H1 (cell line): ENCODE measurements at regions not wholly inside any gene's neighbourhood (a gene's known extent, or its start where the extent isn't known, plus 50 kb on each side); places are given as distances from the start of the nearest gene placed in this dataset.

Source experiments
- CTCF ChIA-PET: fragments of 300-600 bp; sonication (Branson Sonifier 250); formaldehyde crosslinking; loops from one replicate; lab custom pipeline; 2021; ENCODE audit not compliant: partially characterized antibody; lab: Charles Lee
- POLR2A ChIA-PET: fragments of 300-600 bp; sonication (Branson Sonifier 250); formaldehyde crosslinking; loops from one replicate; lab custom pipeline; 2021; ENCODE audit warnings: inconsistent platforms; ENCODE audit not compliant: partially characterized antibody; lab: Charles Lee
- DNase-seq, 2 experiments: peaks; one replicate each; pipeline versions ENCODE4 v3.0.0 to v3.0.0-alpha.2; 2010 to 2022; ENCODE audit warnings: low spot score in 2 of 2, low read depth in 1 of 2, mixed read lengths in 1 of 2
- FAIRE-seq: peaks from 2 replicates; lab custom pipeline; 2011; peaks lifted over from hg19 to GRCh38; lab: Jason Lieb, UNC
- H2AFZ ChIP-seq: 2 replicates; pipeline ENCODE4 v1.8.1; 2012; ENCODE audit warnings: low read length, inconsistent platforms
- H2AK5ac ChIP-seq: 2 replicates; pipeline ENCODE4 v1.6.1; 2013; ENCODE audit warnings: low read depth, low read length
- H2BK120ac ChIP-seq: replicated peaks from 2 replicates; pipeline ENCODE3; 2013; ENCODE audit warnings: low read depth, low read length, inconsistent platforms
- H2BK12ac ChIP-seq: 2 replicates; pipeline ENCODE4 v1.6.1; 2013; ENCODE audit warnings: low read depth, low read length
- H2BK15ac ChIP-seq: 2 replicates; pipeline ENCODE4 v1.6.1; 2013; ENCODE audit warnings: low read length
- H2BK20ac ChIP-seq: 2 replicates; pipeline ENCODE4 v1.6.1; 2013; ENCODE audit warnings: low read length
- H2BK5ac ChIP-seq: 2 replicates; pipeline ENCODE4 v1.6.1; 2013; ENCODE audit warnings: low read depth, low read length
- H3K14ac ChIP-seq: 2 replicates; pipeline ENCODE4 v1.6.1; 2013; ENCODE audit warnings: inconsistent platforms; ENCODE audit not compliant: insufficient read length
- H3K18ac ChIP-seq: 2 replicates; pipeline ENCODE4 v1.6.1; 2013; ENCODE audit warnings: low read length; ENCODE audit errors: extremely low read depth
- H3K23ac ChIP-seq: 2 replicates; pipeline ENCODE4 v1.6.1; 2013; ENCODE audit warnings: inconsistent platforms; ENCODE audit not compliant: insufficient read length
- H3K23me2 ChIP-seq: 2 replicates; pipeline ENCODE4 v1.6.1; 2013; ENCODE audit warnings: low read depth, low read length
- H3K27ac ChIP-seq: 2 replicates; pipeline ENCODE4 v1.6.1; 2011; ENCODE audit warnings: low read depth, low read length, inconsistent platforms
- H3K27me3 ChIP-seq, 4 experiments: replicated peaks in 1 of 4; 1 replicate in 1 of 4; 2 replicates in 3 of 4; pipeline versions ENCODE4 v1.6.1 to v1.8.1; 2011 to 2013; ENCODE audit warnings: low read length in 3 of 4, mild to moderate bottlenecking in 3 of 4, inconsistent platforms in 2 of 4, mixed read lengths in 2 of 4, moderate library complexity in 1 of 4; ENCODE audit not compliant: control insufficient read depth in 3 of 4, insufficient read depth in 3 of 4; ENCODE audit errors: extremely low read depth in 1 of 4
- H3K36me3 ChIP-seq, 4 experiments: 2 replicates each; pipeline versions ENCODE4 v1.6.1 to v1.8.1; 2011 to 2013; ENCODE audit warnings: mild to moderate bottlenecking in 4 of 4, low read length in 3 of 4, moderate library complexity in 2 of 4, control low read depth in 1 of 4, inconsistent platforms in 1 of 4; ENCODE audit not compliant: insufficient read depth in 4 of 4, control insufficient read depth in 2 of 4
- H3K4ac ChIP-seq: replicated peaks from 2 replicates; pipeline ENCODE3; 2013; ENCODE audit warnings: low read length, low read depth, mixed read lengths, inconsistent platforms; ENCODE audit not compliant: insufficient read length
- H3K4me1 ChIP-seq, 4 experiments: replicated peaks in 1 of 4; 1 replicate in 1 of 4; 2 replicates in 3 of 4; pipeline versions ENCODE4 v1.6.1 to v1.8.1; 2011 to 2013; ENCODE audit warnings: low read length in 3 of 4, inconsistent platforms in 2 of 4, mixed read lengths in 1 of 4; ENCODE audit not compliant: insufficient read depth in 4 of 4, control insufficient read depth in 3 of 4
- H3K4me2 ChIP-seq, 2 experiments: 2 replicates each; pipeline versions ENCODE4 v1.6.1 to v1.8.1; 2011 to 2013; ENCODE audit warnings: low read depth in 2 of 2, low read length in 2 of 2, control low read depth in 1 of 2, inconsistent platforms in 1 of 2, mild to moderate bottlenecking in 1 of 2; ENCODE audit not compliant: insufficient read depth in 1 of 2
- H3K4me3 ChIP-seq, 4 experiments: fragments of 200-600, 300-600 bp in 1 of 4; sonication (generic), shearing (Covaris generic), sonication (Bioruptor Twin) in 1 of 4; 2 replicates each; pipeline versions ENCODE4 v1.5.1 to v1.8.1; 2011 to 2016; ENCODE audit warnings: low read length in 4 of 4, low read depth in 3 of 4, control low read depth in 2 of 4, inconsistent platforms in 2 of 4, mild to moderate bottlenecking in 2 of 4, mixed read lengths in 1 of 4, moderate library complexity in 1 of 4; ENCODE audit not compliant: insufficient read depth in 2 of 4; ENCODE audit errors: extremely low read depth in 1 of 4
- H3K56ac ChIP-seq: replicated peaks from 2 replicates; pipeline ENCODE3; 2013; ENCODE audit warnings: low read depth, mild to moderate bottlenecking, mixed read lengths, low read length, inconsistent platforms; ENCODE audit not compliant: insufficient read length
- H3K79me1 ChIP-seq: 2 replicates; pipeline ENCODE4 v1.6.1; 2013; ENCODE audit warnings: low read depth, low read length, control low read depth
- H3K79me2 ChIP-seq, 2 experiments: 2 replicates each; pipeline versions ENCODE4 v1.6.1 to v1.8.1; 2012 to 2013; ENCODE audit warnings: low read length in 2 of 2, mild to moderate bottlenecking in 2 of 2, inconsistent platforms in 1 of 2; ENCODE audit not compliant: insufficient read depth in 2 of 2, control insufficient read depth in 1 of 2
- H3K9ac ChIP-seq, 4 experiments: replicated peaks in 1 of 4; 1 replicate in 1 of 4; 2 replicates in 3 of 4; pipeline versions ENCODE4 v1.6.1 to v1.8.1; 2011 to 2013; ENCODE audit warnings: low read depth in 3 of 4, low read length in 3 of 4, control low read depth in 2 of 4, mild to moderate bottlenecking in 2 of 4, moderate library complexity in 2 of 4, inconsistent platforms in 1 of 4; ENCODE audit errors: extremely low read depth in 1 of 4
- H3K9me3 ChIP-seq, 2 experiments: 2 replicates each; pipeline versions ENCODE4 v1.6.1 to v1.8.1; 2012 to 2013; ENCODE audit warnings: mild to moderate bottlenecking in 2 of 2, moderate library complexity in 2 of 2, control low read depth in 1 of 2, inconsistent platforms in 1 of 2, low read depth in 1 of 2, low read length in 1 of 2, mixed read lengths in 1 of 2; ENCODE audit not compliant: insufficient read depth in 2 of 2
- H4K20me1 ChIP-seq, 2 experiments: replicated peaks in 1 of 2; 2 replicates each; pipeline versions ENCODE3 to v1.8.1; 2011 to 2013; ENCODE audit warnings: inconsistent platforms in 2 of 2, low read length in 2 of 2, mild to moderate bottlenecking in 1 of 2; ENCODE audit not compliant: insufficient read depth in 2 of 2, control insufficient read depth in 1 of 2
- H4K5ac ChIP-seq: 2 replicates; pipeline ENCODE4 v1.6.1; 2013; ENCODE audit warnings: low read length, low read depth, mixed read lengths, inconsistent platforms; ENCODE audit not compliant: insufficient read length
- H4K8ac ChIP-seq: 2 replicates; pipeline ENCODE4 v1.8.0; 2013; ENCODE audit warnings: mild to moderate bottlenecking, moderate library complexity, low read length, inconsistent platforms; ENCODE audit not compliant: insufficient read depth; ENCODE audit errors: extremely low read depth
- H4K91ac ChIP-seq: replicated peaks from 2 replicates; pipeline ENCODE3; 2013; ENCODE audit warnings: low read length, mixed read lengths, inconsistent platforms; ENCODE audit not compliant: insufficient read length
- CHD1 ChIP-seq: IDR thresholded peaks from 2 replicates; pipeline ENCODE4 v1.6.1; 2012; ENCODE audit warnings: low read depth, low read length, improper control_type of control experiment
- CTBP2 ChIP-seq: IDR thresholded peaks from 2 replicates; pipeline ENCODE4 v1.7.0; 2011; ENCODE audit warnings: borderline replicate concordance, mild to moderate bottlenecking, moderate library complexity, mixed read lengths, low read length; ENCODE audit not compliant: insufficient read depth, insufficient read length
- HDAC6 ChIP-seq: IDR thresholded peaks from one replicate; pipeline ENCODE4 v1.7.1; 2012; ENCODE audit warnings: low read depth, mild to moderate bottlenecking, inconsistent platforms, low read length, moderate library complexity
- KDM4A ChIP-seq: IDR thresholded peaks from one replicate; pipeline ENCODE4 v1.7.1; 2012; ENCODE audit warnings: low read depth, mild to moderate bottlenecking, moderate library complexity, low read length, inconsistent platforms; ENCODE audit not compliant: severe bottlenecking
- POLR2A ChIP-seq, 2 experiments: IDR thresholded peaks; 1 replicate in 1 of 2; 2 replicates in 1 of 2; pipeline ENCODE4 v1.6.1; 2011; ENCODE audit warnings: low read depth in 2 of 2, low read length in 2 of 2, mild to moderate bottlenecking in 2 of 2; ENCODE audit errors: control extremely low read depth in 1 of 2
- SP4 ChIP-seq: IDR thresholded peaks from 2 replicates; pipeline ENCODE4 v1.6.1; 2012; ENCODE audit warnings: low read length, inconsistent platforms
- ZNF274 ChIP-seq: IDR thresholded peaks from 2 replicates; pipeline ENCODE4 v1.7.0; 2012; ENCODE audit warnings: low read length, borderline replicate concordance; ENCODE audit errors: extremely low read depth
- WGBS, 2 experiments: shearing (Covaris generic) in 1 of 2; methylation state at CpG; one replicate each; pipeline versions ENCODE4 v1.1.6 to v1.1.7; 2013 to 2015; ENCODE audit warnings: low lambda C conversion rate in 2 of 2, mixed read lengths in 2 of 2, inconsistent platforms in 1 of 2, low coverage in 1 of 2, missing lambda C conversion rate in 1 of 2; ENCODE audit not compliant: insufficient replicate concordance in 2 of 2, insufficient coverage in 1 of 2, insufficient read length in 1 of 2; ENCODE audit errors: extremely low coverage in 1 of 2, missing lambda C conversion rate in 1 of 2; 5-methylcytosine and 5-hydroxymethylcytosine counted together
- TF ChIP-seq, protein P1 (sequence below): IDR thresholded peaks from 2 replicates; pipeline ENCODE4 v1.6.1; 2011; ENCODE audit warnings: low read length, improper control_type of control experiment

DNA sequence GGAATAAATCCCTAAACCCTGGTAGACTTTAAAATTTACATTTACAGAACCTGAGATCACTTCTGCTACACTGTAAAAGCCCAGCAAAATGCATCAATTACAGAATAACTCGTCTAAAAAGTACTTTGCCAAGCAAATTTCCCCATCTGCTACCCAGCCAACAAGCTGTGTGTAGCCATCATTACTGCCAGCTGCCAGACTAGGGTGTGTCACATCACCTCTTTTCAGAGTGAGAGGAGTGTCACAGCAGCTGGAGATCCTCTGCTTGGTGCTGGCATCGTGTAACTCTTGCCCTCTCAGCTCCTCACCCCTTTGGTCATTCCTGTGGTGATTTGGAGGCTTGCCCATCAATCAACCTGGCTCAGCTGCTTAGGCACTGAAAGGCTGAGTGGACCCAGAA, 340.4 kb upstream of the MMADHC start:
- Histone ChIP-seq H3K79me2 (no peaks in the 10 kb centered on the region), H3K14ac (no peak overlapping the region), H3K23ac (no peak overlapping the region), H3K18ac (no peak overlapping the region), H2BK5ac (no peak overlapping the region), H2BK12ac (no peak overlapping the region), H4K5ac (no peak overlapping the region), H4K8ac (no peak overlapping the region; the same call in 1 of the 2 replicates), H2AK5ac (no peak overlapping the region), H3K27ac (no peak overlapping the region), H4K91ac (no peak overlapping the region), H3K27me3 (no peaks in the 10 kb centered on the region), H3K23me2 (peaks cover 2% of the 10 kb centered on the region; the same call in 1 of the 2 replicates), H3K36me3 (no peaks in the 10 kb centered on the region), H2BK15ac (no peak overlapping the region), H3K9ac (no peak overlapping the region), H3K4me1 (no peaks in the 10 kb centered on the region), H3K4me2 (no peak overlapping the region), H3K79me1 (no peaks in the 10 kb centered on the region), H2AFZ (no peak overlapping the region), H2BK120ac (no peak overlapping the region), H3K4me3 (no peak overlapping the region), H4K20me1 (no peaks in the 10 kb centered on the region), H2BK20ac (no peak overlapping the region), H3K4ac (no peak overlapping the region), H3K9me3 (no peaks in the 10 kb centered on the region), H3K56ac (no peak overlapping the region)
- FAIRE-seq, result no peak
- ChIA-PET POLR2A (no interaction called here), CTCF (interaction anchor here (0.6 to 1.1 kb wide), 2 partner anchors 9 to 157 kb away, joined by 3 read pairs; no protein-coding TSS in a partner anchor)
- TF ChIP-seq CTBP2 (no peak), KDM4A (no peak), POLR2A (IDR thresholded peaks at IDR 0.05; ENCODE audit: control extremely low read depth in 1 of 2, low read depth in 2 of 2, low read length in 2 of 2) (no peak), SP4 (no peak), HDAC6 (no peak), CHD1 (no peak), ZNF274 (no peak)
- TF ChIP-seq, protein P1, sequence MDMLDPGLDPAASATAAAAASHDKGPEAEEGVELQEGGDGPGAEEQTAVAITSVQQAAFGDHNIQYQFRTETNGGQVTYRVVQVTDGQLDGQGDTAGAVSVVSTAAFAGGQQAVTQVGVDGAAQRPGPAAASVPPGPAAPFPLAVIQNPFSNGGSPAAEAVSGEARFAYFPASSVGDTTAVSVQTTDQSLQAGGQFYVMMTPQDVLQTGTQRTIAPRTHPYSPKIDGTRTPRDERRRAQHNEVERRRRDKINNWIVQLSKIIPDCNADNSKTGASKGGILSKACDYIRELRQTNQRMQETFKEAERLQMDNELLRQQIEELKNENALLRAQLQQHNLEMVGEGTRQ, result no peak
- 100% methylated on average over 2 of the region's 2 CpGs; no CpG with 5 or more reads in 1 of the 2 experiments for WGBS, 2 experiments
- no peak for DNase-seq
